ENCODE measurements at regions not wholly inside any gene's neighbourhood (a gene's known extent, or its start where the extent isn't known, plus 50 kb on each side); places are given as distances from the start of the nearest gene placed in this dataset.

DNA sequence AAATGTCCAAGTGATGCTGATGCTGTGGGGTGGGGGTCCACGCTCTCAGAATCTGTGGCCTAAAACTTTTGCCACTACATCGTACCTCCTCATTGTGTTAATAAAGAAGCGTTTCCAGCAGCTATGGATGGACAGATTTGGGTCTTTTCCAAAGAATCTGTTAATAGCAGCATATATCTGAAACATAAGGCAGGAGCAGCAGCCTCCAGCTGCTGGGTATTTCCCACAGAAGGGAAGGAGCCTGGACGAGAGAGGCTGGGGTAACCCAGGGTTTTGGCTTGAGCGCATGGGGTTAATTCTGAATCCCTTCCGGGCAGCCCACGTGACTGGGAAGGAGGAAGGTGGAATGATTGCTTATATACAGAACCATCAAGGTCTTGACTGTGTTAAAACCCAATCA lies 332.4 kb downstream of the BCOR start:
- TF ChIP-seq TAF1 (IDR thresholded peaks at IDR 0.05; ENCODE audit: low read depth) (no peak), EP300 (conservative IDR thresholded peaks at IDR 0.05; ENCODE audit: poor library complexity, severe bottlenecking) (no peak), POLR2AphosphoS5 (IDR thresholded peaks at IDR 0.05) (no peak)
- TF ChIP-seq, protein P1, sequence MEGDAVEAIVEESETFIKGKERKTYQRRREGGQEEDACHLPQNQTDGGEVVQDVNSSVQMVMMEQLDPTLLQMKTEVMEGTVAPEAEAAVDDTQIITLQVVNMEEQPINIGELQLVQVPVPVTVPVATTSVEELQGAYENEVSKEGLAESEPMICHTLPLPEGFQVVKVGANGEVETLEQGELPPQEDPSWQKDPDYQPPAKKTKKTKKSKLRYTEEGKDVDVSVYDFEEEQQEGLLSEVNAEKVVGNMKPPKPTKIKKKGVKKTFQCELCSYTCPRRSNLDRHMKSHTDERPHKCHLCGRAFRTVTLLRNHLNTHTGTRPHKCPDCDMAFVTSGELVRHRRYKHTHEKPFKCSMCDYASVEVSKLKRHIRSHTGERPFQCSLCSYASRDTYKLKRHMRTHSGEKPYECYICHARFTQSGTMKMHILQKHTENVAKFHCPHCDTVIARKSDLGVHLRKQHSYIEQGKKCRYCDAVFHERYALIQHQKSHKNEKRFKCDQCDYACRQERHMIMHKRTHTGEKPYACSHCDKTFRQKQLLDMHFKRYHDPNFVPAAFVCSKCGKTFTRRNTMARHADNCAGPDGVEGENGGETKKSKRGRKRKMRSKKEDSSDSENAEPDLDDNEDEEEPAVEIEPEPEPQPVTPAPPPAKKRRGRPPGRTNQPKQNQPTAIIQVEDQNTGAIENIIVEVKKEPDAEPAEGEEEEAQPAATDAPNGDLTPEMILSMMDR (IDR thresholded peaks at IDR 0.05; ENCODE audit: poor library complexity, severe bottlenecking): no peak
